HG02678 (cell line): ENCODE measurements at regions not wholly inside any gene's neighbourhood (a gene's known extent, or its start where the extent isn't known, plus 50 kb on each side); places are given as distances from the start of the nearest gene placed in this dataset.

Experiments used
- ATAC-seq: cut with Tn5 transposase; IDR thresholded peaks from one replicate; pipeline ENCODE4 v1.9.1; 2021; ENCODE audit warnings: mild to moderate bottlenecking, moderate library complexity; ENCODE audit not compliant: unreplicated experiment

- no peak for ATAC-seq
Observed at GRCh38 chr14:54172114-54172513, 215.5 kb upstream of the BMP4 start.

GRCh38 chr14:54172562-54172961 is 215.9 kb upstream of the BMP4 start:
- no peak for ATAC-seq

GRCh38 chr14:54173802-54174201 is 217.2 kb upstream of the BMP4 start:
- no peak for ATAC-seq

DNA sequence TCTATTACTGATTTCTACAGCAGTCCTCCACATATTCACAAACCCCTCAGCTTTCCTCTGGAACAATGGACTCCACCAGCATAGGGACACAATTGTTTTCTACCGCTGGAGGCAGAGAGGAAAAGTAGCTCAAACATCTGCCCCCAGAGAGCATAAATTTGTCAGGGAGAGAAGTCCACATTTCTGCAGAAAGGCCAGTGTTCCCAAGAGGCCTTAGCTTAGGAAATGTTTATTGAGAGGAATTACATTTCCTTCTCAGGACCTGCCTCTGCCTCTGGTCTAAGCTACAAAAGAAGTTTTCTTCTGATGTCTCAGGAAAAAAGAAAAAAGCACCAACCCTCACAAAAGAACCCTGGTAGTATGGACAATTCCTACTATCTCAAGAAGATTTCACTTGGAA is 217.8 kb upstream of the BMP4 start:
- ATAC-seq: no peak

DNA sequence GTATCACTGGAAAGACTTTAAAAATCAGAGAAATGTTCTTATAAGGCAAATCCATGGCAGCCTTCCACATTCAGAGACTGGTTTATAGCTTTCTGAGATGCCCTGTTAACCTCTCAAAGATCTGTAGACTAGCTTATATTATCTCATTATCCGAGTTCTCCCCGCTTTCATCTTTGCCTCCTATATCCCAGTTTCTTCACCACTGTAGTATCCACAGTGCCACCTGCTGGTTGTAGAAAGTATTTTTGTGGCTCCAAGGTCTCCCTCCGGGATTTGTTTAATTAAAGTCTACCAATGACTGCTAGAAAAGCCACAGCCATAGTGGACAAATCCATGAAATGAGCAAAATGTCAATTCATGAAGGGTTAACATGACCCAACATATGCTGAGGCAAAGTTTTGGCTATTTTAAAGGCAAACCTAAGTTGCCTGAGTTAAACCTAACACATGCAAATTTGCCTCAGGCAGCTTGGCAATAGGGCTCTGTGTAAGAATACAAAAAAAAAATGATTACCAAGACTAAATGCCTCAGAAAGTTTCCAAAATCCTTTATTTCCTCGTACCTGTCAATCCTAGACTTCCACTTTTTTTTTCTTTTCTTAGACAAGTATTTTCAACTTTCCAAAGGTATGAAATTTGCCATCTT is 218.8 kb upstream of the BMP4 start:
- peak; percentile 53 for ATAC-seq

DNA sequence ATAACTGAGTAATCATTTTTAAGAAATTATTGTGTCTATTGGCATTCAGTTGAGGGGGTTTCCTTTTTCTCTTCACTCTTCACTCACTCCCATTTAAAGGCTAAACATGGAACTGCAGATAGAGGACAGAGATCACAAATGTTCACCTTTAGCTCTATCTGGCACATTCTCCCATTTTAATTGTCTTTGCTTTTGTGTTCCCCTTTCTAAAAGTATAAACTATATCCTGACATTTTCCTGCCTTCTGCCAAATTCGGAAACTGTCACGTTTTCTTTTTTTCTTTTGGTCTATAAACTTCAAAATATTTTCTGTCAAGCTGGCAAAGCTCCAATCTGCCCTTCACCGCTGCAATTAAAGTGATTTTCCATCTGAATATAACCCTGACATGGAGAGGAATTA is 219.8 kb upstream of the CDKN3 start:
- no peak for ATAC-seq

DNA sequence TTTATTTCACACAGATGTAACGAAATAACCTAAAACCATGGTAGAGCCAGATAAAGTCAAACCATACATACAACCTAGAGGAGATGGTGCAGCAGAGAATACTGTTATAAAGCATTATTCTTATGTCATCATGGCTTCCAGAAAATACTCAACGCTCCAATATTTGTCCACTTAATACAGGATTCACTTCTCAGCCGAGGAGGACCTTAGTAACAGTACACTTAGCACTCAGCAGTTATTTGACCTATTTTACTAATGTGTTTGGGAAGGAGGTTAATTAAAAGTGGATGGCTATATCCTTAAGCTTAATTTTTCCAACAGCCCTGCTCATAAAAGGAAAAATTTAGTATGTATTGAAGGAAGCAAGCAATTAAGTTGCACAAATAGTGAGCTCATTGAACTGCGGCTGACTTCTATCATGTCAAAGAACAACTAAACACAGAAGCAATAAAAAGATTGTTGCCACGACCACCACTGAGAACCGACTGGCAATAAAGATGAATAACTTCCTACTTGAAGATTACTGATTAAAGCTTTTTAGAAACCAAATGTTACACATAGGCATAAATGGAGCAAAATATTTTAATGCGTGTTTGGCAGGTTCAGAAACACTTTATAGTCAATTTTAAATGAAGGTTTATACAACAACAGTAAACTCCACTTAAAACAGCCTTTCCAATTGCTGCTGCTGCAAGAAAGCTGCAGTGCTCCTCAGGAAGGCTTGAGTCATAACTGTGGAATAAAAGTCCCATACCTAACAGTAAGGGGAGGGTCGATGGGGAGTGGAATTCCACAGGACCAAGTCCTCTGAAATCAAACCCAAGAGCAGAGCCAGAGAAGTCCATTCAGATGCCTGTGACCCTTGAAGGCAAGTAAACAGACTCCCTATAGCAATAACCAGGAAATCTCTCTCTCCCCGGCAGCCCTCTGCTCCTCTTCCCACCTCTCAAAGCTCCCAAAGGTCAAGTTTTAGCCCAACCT is 218.9 kb upstream of the CDKN3 start:
- no peak for ATAC-seq

- ATAC-seq: no peak
Observed at GRCh38 chr14:54182419-54183045, 214.3 kb upstream of the CDKN3 start.

GRCh38 chr14:54186821-54187763 is 209.7 kb upstream of the CDKN3 start:
- no peak for ATAC-seq

DNA sequence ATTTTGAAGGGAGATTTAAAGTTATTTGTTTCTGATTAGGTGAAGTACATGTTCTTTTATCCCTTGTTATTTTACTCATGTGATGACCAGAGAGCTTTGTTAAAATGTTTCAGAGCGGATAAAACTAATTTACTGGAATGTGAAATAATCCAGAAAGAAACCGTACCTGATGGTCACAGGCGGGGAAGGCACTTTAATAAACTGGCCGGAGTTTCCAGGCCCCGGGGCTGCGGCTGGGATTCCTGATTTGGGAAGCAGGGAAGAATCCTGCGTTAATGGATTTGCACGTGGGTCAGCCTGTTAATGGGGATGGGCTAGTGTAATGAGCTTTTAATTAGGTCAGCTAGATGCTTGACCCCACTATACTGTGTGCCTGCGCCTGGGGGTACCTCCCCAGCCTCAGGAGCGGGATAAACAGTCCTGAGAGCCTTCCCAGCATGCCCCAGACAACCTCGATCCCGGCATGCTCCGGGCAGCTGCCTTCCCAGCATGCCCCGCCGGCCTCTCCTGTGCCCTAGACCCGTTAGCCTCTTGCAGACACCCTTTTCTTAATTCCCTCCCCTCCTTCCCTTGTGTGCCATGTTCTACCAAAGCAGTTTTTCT is 208.6 kb upstream of the CDKN3 start:
- ATAC-seq: no peak

DNA sequence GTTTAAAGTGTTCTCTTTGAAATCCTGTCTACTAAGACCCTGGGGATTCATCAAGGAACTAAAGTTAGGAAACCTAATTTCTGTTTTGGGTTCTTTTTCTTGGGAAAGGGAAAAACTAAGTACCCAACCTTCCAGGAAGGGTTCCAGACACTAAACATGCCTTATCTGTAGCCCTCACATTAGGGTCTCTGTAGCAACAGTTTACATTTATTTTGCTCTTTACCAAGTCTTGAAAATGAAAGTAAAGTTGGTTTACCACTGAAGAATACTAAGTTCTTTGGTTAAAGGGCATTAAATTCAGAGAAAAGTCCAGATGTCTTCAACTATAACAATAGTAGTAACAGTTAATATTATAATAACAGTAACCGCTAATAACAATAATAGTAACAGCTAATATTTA is 207.5 kb upstream of the CDKN3 start:
- no peak for ATAC-seq

DNA sequence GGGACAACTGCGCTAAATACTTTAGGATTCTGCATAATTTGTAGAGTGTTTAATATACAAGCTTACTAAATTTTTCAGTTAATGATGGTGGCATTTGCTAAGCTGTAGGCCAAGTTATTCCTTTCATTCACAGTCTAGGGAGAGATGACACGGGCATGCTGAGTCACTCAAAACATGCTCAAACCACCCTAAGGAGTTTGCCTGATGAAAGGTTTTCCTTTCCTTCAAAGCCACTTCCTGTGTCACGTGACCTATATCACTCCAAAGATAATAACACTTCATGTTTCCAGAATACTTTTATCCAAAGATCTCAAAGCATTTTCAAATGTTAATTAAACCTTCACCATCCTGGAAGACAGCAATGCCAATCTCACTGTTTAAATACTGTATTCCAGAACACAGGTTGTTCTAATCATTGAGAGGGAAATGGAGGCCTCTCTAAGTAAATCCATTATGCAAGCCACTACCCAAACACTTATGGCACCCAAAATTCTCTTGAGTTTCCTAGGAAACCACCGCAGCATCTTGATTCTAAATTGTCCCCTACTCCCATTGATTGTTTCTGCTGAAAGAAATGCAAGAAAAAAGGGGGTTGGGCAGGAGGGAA is 207.0 kb upstream of the CDKN3 start:
- no peak for ATAC-seq

DNA sequence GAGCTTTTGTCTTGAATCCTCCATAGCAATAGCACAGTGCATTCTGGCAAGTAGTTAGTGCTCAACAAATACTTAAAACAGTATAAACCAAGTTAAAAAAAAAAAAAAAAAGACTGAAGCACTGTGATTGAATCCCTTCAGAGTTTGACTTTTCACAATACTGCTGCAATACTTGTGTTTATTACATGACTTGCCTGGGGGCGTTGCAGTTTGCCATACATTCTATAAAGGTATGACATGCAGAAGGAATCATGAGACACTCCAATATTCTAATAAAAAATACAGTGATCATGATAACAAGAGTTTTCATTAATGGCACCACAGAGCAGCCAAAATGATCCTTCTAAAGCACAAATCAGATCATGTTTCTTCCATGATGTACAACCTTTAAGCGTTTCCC is 205.0 kb upstream of the CDKN3 start:
- no peak for ATAC-seq

DNA sequence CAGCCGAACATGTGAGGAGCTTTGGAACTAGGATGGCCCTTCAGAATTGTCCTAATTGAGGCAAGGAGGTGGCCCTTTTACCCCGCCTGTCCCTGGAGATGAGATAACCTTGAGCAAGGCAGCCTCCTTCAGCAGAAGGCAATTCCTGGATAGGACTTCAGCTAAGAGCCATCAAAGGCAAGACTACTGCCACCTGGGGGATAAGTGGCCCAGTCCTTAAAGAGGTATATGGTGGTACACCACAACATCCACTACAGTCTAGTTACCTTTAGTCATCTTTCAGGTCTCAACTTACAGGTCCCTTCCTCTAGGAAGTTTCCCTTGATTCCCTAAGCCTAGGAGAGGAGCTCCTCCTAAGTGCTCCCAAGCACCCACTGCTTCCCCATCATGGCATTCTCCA is 204.2 kb upstream of the CDKN3 start:
- no peak for ATAC-seq

DNA sequence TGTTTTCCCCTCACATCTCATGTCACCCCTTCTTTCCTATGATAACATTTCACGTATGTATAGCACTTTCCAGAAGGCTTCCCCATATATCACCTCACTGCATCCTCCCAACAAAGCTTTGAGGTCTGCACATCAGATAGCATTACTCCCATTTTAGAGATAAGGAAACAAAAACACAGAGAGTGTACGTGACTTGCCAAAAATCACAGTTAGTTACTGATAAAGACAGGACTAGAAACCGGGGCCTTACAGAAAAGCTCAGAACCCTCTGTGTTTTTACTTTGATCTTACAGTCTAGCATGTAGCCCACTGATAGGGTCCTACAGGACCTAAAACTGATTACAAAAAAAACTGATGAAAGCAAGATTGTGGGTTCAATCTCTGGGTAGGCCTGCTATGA is 202.9 kb upstream of the CDKN3 start:
- ATAC-seq: no peak

GRCh38 chr14:54194501-54194900 is 202.3 kb upstream of the CDKN3 start:
- ATAC-seq: no peak

GRCh38 chr14:54197369-54197768 is 199.4 kb upstream of the CDKN3 start:
- ATAC-seq: no peak

DNA sequence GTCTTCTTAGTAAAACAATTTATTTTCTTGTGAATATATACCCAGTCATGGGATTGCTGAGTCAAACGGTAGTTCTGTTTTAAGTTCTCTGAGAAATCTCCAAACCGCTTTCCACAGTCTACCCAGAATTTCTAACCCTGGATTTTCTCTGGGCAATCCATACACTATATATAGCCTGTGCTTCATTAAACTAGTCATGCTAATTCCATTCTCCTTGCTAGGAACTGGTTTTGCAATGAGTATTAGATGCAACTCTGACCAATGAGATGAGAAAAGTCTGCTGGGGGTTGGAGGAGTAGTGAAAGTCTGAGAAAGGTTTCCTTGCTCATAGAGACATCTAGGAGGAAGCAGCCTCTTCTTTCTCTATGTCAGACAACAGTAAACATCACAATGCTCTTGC is 196.1 kb upstream of the CDKN3 start:
- ATAC-seq: no peak

GRCh38 chr14:54202288-54202687 is 194.5 kb upstream of the CDKN3 start:
- ATAC-seq: no peak

GRCh38 chr14:54206516-54206915 is 190.3 kb upstream of the CDKN3 start:
- no peak for ATAC-seq
